ENCODE measurements at regions not wholly inside any gene's neighbourhood (a gene's known extent, or its start where the extent isn't known, plus 50 kb on each side); places are given as distances from the start of the nearest gene placed in this dataset.
A peak's percentile ranks its signal among the peaks of the same experiment; 100 is the strongest.

DNA sequence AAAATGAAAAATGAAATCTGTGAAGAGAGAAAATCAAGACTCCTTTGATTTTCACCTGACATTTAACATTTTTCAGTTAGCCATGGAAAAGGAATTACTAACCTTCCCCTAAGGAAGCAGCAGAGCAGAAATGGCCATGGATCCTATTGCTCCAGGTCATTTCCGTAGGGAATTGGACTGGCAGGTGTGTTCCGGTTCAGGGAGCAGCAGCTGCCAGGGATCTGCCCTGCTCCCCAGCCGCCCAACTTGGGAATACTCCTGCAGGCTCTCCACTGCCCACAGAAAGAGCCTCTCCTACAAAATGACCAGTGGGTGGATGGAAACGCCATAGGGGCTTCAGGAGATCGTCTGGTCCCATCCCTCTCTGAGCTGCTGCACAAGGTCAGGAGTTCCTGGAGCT lies 86.0 kb upstream of the MAPK4 start:
- no peak overlapping the region for H3K4me3 ChIP-seq (ENCODE audit: low read depth, low read length)
- TF ChIP-seq, protein P1, sequence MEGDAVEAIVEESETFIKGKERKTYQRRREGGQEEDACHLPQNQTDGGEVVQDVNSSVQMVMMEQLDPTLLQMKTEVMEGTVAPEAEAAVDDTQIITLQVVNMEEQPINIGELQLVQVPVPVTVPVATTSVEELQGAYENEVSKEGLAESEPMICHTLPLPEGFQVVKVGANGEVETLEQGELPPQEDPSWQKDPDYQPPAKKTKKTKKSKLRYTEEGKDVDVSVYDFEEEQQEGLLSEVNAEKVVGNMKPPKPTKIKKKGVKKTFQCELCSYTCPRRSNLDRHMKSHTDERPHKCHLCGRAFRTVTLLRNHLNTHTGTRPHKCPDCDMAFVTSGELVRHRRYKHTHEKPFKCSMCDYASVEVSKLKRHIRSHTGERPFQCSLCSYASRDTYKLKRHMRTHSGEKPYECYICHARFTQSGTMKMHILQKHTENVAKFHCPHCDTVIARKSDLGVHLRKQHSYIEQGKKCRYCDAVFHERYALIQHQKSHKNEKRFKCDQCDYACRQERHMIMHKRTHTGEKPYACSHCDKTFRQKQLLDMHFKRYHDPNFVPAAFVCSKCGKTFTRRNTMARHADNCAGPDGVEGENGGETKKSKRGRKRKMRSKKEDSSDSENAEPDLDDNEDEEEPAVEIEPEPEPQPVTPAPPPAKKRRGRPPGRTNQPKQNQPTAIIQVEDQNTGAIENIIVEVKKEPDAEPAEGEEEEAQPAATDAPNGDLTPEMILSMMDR (IDR thresholded peaks at IDR 0.05; ENCODE audit: low read depth, low read length, missing control alignments) = no peak
- DNase-seq (ENCODE audit: low read depth) = no peak

DNA sequence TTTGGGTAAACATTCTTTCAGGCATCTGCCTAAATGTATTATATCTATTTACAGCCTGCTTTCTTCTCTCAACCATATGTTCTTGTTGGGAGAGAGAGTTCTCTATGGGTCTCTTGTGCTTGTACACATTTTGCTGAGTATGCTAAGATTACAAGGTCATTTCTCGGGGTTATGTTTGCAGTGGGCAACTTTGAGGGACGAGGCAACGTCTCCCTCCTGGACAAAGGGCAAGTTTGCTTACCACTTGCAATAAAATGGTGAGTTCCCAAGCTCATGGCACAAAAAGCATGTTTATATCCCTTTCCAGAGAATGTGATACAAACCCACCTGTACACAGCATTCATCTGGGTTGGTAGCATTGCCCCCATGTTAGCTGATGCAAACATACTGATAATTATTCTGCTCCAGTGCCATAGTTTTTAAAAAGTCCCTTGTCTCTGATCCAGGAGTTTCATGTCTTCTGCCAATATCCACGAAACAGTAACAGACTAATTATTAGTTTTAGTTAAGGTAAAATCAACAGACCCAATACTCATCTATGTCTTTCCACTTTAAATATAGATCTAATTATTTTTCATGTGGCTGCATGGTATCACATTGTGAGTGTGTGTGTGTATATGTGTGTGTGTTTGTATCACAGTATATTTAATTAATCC lies 84.2 kb upstream of the MAPK4 start:
- TF ChIP-seq, protein P1 (IDR thresholded peaks at IDR 0.05; ENCODE audit: low read depth, low read length, missing control alignments) = no peak
- H3K4me3 ChIP-seq (ENCODE audit: low read depth, low read length) = no peak overlapping the region
- no peak for DNase-seq (ENCODE audit: low read depth)

DNA sequence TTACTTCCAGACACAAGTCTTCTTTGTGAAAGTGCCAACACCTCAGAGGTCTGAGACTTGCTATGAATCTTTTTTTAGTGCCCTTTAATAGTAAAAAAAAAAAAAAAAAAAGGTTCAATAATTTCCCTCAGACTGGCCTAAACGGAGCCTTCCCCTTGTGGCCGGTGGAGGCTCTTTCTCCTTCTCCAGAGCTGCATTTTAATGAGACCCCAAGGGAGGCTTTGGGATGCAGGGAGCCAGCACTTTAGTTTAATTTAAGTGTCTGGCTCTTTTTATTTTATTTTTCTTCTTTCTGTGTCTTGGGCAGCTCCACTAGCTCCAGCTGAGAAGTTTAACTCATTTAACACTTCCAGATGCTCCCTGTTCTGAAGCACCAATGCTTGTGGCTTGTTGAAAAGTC lies 67.8 kb upstream of the MAPK4 start:
- TF ChIP-seq, protein P1 (IDR thresholded peaks at IDR 0.05; ENCODE audit: low read depth, low read length, missing control alignments) = no peak
- H3K4me3 ChIP-seq (ENCODE audit: low read depth, low read length) = no peak overlapping the region
- DNase-seq (ENCODE audit: low read depth) = no peak

- H3K4me3 ChIP-seq (ENCODE audit: low read depth, low read length) = no peak overlapping the region
- DNase-seq (ENCODE audit: low read depth) = no peak
- TF ChIP-seq, protein P1 (IDR thresholded peaks at IDR 0.05; ENCODE audit: low read depth, low read length, missing control alignments) = no peak
These were observed 65.3 kb upstream of the MAPK4 start for GRCh38 chr18:50494569-50494968.

DNA sequence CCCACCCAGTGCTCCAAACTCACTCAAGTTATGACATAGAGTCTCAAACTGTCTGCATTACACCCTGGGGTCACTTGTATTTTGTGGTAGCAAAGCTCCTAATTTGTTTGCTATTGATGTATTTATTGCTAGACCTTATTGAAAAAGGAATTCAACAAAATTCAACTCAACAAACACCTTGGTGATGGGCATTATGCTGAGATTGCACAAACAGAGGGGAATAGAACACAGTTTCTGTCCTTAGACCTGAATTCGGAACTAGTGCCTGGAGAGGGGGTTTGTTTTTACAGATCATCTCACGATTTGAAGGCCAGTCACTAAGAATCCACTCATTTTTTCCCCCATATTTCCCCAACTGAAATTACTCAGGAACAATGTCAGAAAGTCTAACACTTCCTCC lies 53.5 kb upstream of the MAPK4 start:
- no peak overlapping the region for H3K4me3 ChIP-seq (ENCODE audit: low read depth, low read length)
- TF ChIP-seq, protein P1 (IDR thresholded peaks at IDR 0.05; ENCODE audit: low read depth, low read length, missing control alignments) = no peak
- DNase-seq (ENCODE audit: low read depth) = no peak

DNA sequence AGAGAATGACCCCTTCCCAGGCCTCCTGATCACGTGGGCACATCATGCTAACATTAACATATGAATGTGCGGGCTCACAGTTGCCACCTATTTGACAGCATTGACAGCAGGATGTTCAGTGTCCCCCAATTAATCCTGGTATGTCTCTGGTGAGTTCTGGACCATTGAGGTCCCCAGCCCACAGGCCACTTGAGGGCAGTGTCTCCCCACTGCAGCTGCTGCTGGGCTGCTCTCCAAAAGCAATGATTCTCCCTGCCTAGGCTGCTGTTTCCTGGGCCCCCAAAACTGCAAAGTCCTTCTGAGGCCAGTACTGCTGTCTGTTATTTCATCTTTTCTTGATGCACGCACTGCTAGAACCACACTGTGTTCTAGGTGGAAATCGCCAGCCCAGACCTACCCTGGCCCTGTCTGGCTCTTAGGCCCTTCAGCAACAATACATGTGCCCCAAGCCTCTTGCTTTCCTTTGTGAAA lies 52.7 kb upstream of the MAPK4 start:
- TF ChIP-seq, protein P1 (IDR thresholded peaks at IDR 0.05; ENCODE audit: low read depth, low read length, missing control alignments) = peak; percentile 54
- H3K4me3 ChIP-seq (ENCODE audit: low read depth, low read length) = no peak overlapping the region
- DNase-seq (ENCODE audit: low read depth) = no peak

DNA sequence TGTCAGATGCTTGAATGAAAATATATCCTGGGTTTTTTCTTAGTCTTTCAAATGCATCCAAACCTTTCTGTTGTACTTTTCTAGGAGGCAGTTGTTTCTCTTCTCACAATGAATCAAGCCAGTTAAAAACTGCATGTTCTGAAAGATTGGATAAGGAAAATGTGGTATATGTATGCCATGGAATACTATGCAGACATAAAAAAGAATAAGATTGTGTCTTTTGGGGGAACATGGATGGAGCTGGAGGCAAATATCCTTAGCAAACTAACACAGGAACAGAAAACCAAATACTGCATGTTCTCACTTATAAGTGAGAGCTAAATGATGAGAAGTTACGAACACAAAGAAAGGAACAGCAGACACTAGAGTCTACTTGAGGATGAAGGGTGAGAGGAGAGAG lies 51.7 kb upstream of the MAPK4 start:
- TF ChIP-seq, protein P1 (IDR thresholded peaks at IDR 0.05; ENCODE audit: low read depth, low read length, missing control alignments) = no peak
- no peak overlapping the region for H3K4me3 ChIP-seq (ENCODE audit: low read depth, low read length)
- no peak for DNase-seq (ENCODE audit: low read depth)
